Stomach (tissue), 4 donors: ENCODE measurements at regions not wholly inside any gene's neighbourhood (a gene's known extent, or its start where the extent isn't known, plus 50 kb on each side); places are given as distances from the start of the nearest gene placed in this dataset.

ENCODE experiments used
- POLR2A ChIP-seq, 4 donors: fragments of 450-650 bp; IDR thresholded peaks; one replicate each; pipeline ENCODE4 v1.6.1; 2016; ENCODE audit warnings: antibody characterized with exemption in 4 of 4, control low read depth in 2 of 4, mild to moderate bottlenecking in 1 of 4, moderate library complexity in 1 of 4
- TF ChIP-seq, protein P1 (sequence below), 7 experiments: fragments of 450-650 bp in 4 of 7; fragments of 200-600 bp in 3 of 7; sonication (generic) in 3 of 7; IDR thresholded peaks; one replicate each; pipeline ENCODE4 v1.5.1; 2016 to 2019; ENCODE audit warnings: antibody characterized with exemption in 7 of 7, control low read depth in 2 of 7, mild to moderate bottlenecking in 1 of 7

DNA sequence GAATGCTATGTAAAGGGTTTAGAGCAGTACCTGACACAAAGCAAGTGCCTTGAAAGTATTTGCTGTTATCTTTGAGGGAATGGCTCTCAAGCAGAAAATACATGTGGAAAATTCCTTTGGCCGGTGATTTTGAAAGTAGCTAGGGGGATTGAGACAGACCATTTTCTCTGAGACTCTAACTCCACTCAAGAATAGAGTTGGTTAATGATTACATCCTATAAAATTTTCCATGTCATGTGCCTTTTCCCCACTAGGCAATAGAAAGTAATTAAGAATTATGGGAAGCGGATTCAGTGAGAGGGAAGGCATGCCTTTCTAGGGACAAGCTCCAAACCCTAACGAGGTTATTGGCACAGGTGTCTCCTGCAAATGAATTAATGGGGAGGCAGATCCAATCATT is 276.0 kb downstream of the GPATCH2 start:
- TF ChIP-seq, protein P1, sequence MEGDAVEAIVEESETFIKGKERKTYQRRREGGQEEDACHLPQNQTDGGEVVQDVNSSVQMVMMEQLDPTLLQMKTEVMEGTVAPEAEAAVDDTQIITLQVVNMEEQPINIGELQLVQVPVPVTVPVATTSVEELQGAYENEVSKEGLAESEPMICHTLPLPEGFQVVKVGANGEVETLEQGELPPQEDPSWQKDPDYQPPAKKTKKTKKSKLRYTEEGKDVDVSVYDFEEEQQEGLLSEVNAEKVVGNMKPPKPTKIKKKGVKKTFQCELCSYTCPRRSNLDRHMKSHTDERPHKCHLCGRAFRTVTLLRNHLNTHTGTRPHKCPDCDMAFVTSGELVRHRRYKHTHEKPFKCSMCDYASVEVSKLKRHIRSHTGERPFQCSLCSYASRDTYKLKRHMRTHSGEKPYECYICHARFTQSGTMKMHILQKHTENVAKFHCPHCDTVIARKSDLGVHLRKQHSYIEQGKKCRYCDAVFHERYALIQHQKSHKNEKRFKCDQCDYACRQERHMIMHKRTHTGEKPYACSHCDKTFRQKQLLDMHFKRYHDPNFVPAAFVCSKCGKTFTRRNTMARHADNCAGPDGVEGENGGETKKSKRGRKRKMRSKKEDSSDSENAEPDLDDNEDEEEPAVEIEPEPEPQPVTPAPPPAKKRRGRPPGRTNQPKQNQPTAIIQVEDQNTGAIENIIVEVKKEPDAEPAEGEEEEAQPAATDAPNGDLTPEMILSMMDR (IDR thresholded peaks at IDR 0.05) = no peak
- TF ChIP-seq POLR2A (IDR thresholded peaks at IDR 0.05) = no peak
